ENCODE measurements at regions not wholly inside any gene's neighbourhood (a gene's known extent, or its start where the extent isn't known, plus 50 kb on each side); places are given as distances from the start of the nearest gene placed in this dataset.

- no peaks in the 10 kb centered on the region for H3K9me3 ChIP-seq (ENCODE audit: control insufficient read depth, low read depth, low read length)
- TF ChIP-seq CTCF (optimal IDR thresholded peaks at IDR 0.05 in 1 of 3, IDR thresholded peaks at IDR 0.05 in 1 of 3, conservative IDR thresholded peaks at IDR 0.05 in 1 of 3; ENCODE audit: extremely low read depth in 1 of 3, insufficient read depth in 2 of 3, low read length in 3 of 3) (no peak), EZH2 (IDR thresholded peaks at IDR 0.05; ENCODE audit: low read length) (no peak)
- H3K4me1 ChIP-seq (ENCODE audit: control insufficient read depth, extremely low read depth, insufficient read depth, low read length) = no peaks in the 10 kb centered on the region
- dilution Hi-C loops (cut with MboI; ENCODE audit: extremely low pct_ligation_motif_present, low sequenced_read_pairs) = no loop called here
- no peak overlapping the region for H3K4me3 ChIP-seq (ENCODE audit: control insufficient read depth in 2 of 3, extremely low read depth in 1 of 3, insufficient read depth in 2 of 3, low read depth in 1 of 3, low read length in 3 of 3)
- no peaks in the 10 kb centered on the region for H3K36me3 ChIP-seq (ENCODE audit: control insufficient read depth in 2 of 2, extremely low read depth in 1 of 2, insufficient read depth in 2 of 2, low read length in 2 of 2)
- no peaks in the 10 kb centered on the region for H4K20me1 ChIP-seq (ENCODE audit: control insufficient read depth, extremely low read depth, insufficient read depth, low read length)
- H3K4me2 ChIP-seq (ENCODE audit: control insufficient read depth, extremely low read depth, insufficient read depth, low read depth, low read length) = no peak overlapping the region
- H3K27me3 ChIP-seq (ENCODE audit: control insufficient read depth, extremely low read depth, insufficient read depth, low read length) = no peaks in the 10 kb centered on the region
- H3K79me2 ChIP-seq (ENCODE audit: control insufficient read depth, insufficient read depth, low read length) = no peaks in the 10 kb centered on the region
- no peak for DNase-seq (ENCODE audit: low read depth, low spot score)
- H3K27ac ChIP-seq (ENCODE audit: control insufficient read depth, insufficient read depth, low read length) = no peak overlapping the region
- H3K9me1 ChIP-seq (ENCODE audit: control insufficient read depth, extremely low read depth, insufficient read depth, low read length) = no peaks in the 10 kb centered on the region
- no peak overlapping the region for H2AFZ ChIP-seq (ENCODE audit: control insufficient read depth, low read length)
- no peak overlapping the region for H3K9ac ChIP-seq (ENCODE audit: control insufficient read depth, extremely low read depth, insufficient read depth, low read length)
- no peak for FAIRE-seq
Observed at GRCh38 chr20:7454047-7454446, 486.2 kb downstream of the HAO1 start.

- FAIRE-seq = no peak
- Histone ChIP-seq H3K9me3 (ENCODE audit: control insufficient read depth, low read depth, low read length) (no peaks in the 10 kb centered on the region), H3K79me2 (ENCODE audit: control insufficient read depth, insufficient read depth, low read length) (no peaks in the 10 kb centered on the region), H3K36me3 (ENCODE audit: control insufficient read depth in 2 of 2, extremely low read depth in 1 of 2, insufficient read depth in 2 of 2, low read length in 2 of 2) (no peaks in the 10 kb centered on the region), H3K4me1 (ENCODE audit: control insufficient read depth, extremely low read depth, insufficient read depth, low read length) (no peaks in the 10 kb centered on the region), H3K27ac (ENCODE audit: control insufficient read depth, insufficient read depth, low read length) (no peak overlapping the region), H4K20me1 (ENCODE audit: control insufficient read depth, extremely low read depth, insufficient read depth, low read length) (no peaks in the 10 kb centered on the region), H3K27me3 (ENCODE audit: control insufficient read depth, extremely low read depth, insufficient read depth, low read length) (no peaks in the 10 kb centered on the region), H3K4me2 (ENCODE audit: control insufficient read depth, extremely low read depth, insufficient read depth, low read depth, low read length) (no peak overlapping the region), H3K4me3 (ENCODE audit: control insufficient read depth in 2 of 3, extremely low read depth in 1 of 3, insufficient read depth in 2 of 3, low read depth in 1 of 3, low read length in 3 of 3) (no peak overlapping the region), H3K9me1 (ENCODE audit: control insufficient read depth, extremely low read depth, insufficient read depth, low read length) (no peaks in the 10 kb centered on the region), H3K9ac (ENCODE audit: control insufficient read depth, extremely low read depth, insufficient read depth, low read length) (no peak overlapping the region), H2AFZ (ENCODE audit: control insufficient read depth, low read length) (no peak overlapping the region)
- no peak for DNase-seq (ENCODE audit: low read depth, low spot score)
- dilution Hi-C loops (cut with MboI; ENCODE audit: extremely low pct_ligation_motif_present, low sequenced_read_pairs) = no loop called here
- TF ChIP-seq CTCF (optimal IDR thresholded peaks at IDR 0.05 in 1 of 3, IDR thresholded peaks at IDR 0.05 in 1 of 3, conservative IDR thresholded peaks at IDR 0.05 in 1 of 3; ENCODE audit: extremely low read depth in 1 of 3, insufficient read depth in 2 of 3, low read length in 3 of 3) (no peak), EZH2 (IDR thresholded peaks at IDR 0.05; ENCODE audit: low read length) (no peak)
Observed at GRCh38 chr20:7458459-7458858, 481.8 kb downstream of the HAO1 start.

All from keratinocyte (primary cell).